Stimulated activated CD4-positive, alpha-beta T cell treated with anti-CD3 and anti-CD28 coated beads, TNF-alpha, amount 100 ng/mL, for 24 hours (primary cell): ENCODE measurements at regions not wholly inside any gene's neighbourhood (a gene's known extent, or its start where the extent isn't known, plus 50 kb on each side); places are given as distances from the start of the nearest gene placed in this dataset.

ENCODE experiments used
- DNase-seq, 3 experiments: peaks; one replicate each; pipeline ENCODE4 v3.0.0-alpha.2; 2020; ENCODE audit warnings: low read depth in 3 of 3

DNA sequence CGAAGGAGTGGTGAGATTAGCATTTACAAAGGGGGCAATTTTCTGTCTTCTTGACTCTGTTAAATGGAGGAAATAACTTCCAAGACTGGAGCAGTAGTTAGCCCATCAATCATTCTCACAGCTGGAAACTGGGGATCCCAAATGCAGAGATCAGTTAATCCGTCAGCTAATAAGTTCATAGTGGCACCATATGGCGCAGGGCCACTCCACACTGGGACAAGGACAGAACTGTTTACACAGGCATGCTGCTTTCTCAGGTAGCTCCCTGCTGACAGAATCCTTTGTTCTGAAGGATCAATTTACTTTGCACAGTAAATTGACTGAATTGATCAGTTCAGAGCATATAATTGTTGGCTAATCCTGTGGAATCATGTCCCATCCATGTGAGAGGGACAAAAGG is 395.7 kb downstream of the TMEM161B start:
- no peak for DNase-seq

DNA sequence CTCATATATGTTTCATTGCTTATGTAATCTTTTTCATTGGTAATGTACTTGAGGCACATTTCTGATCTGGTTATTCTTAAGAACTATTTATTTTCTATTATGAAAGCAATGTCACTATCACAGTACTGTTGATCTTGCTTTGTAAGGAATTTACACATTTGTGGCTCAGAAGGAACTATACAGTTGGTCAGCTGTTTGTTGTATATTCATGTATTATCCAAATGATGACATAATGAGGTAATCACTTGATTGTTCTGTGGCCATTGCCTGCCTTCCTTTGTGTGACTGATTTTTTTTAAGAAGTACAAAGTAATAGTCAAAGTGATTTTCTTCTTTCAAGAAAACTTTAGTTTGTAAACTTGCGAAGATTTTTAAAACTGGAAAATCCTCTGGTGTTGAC is 399.9 kb downstream of the TMEM161B start:
- DNase-seq: no peak

DNA sequence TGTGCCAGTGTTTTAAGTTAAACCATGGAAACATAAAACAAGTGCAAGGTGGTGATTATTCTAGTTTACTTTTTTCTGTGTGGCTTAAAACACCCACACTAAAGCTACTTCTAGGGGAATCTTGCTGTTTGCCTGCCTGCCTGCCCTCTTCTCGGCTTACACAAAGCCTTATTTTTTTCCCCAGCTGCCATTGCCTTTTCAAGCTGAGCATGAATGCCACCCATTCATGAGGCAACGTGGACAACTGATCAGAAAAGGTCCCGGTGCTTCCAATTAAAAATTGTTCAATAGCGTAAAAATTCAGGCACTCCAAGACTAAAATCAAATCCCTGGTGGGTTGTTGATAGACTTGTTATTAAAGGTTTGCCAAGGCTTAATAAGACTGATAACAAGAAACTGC is 401.4 kb downstream of the TMEM161B start:
- DNase-seq: no peak

DNA sequence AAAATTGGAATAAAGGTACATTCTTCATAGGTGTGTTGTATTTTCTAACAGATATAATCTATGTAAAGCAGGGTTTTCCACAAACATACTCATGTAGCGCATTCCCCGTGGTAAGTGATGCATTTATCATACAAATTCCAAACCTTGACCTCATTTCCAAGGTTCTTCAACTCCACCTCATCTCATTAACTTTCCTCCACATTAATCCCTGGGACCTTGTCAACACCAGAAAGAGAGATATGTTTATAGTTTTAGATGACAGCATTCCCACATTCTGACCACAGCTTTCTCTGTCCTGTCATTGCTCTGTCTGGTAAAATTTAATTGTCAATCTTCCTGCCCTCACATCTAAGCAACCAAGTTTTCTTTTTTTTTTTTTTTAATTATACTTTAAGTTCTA is 415.1 kb downstream of the TMEM161B start:
- no peak for DNase-seq

DNA sequence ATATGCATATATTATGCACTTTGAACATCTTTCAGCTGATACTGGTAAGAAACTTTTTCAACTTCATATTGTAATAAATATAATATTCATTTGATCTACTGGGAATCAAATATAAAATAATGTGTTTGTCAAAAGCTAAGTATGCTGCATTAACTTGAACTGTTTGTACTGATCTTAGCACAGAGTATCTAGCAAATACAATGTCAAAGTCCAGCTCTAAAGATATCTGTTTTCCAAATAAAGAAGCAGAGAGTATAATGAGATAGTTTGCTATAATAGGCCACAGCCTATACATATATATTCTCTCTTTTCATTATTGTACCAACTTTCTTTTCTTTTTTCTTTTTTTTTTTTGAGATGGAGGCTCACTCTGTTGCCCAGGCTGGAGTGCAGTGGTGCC is 417.0 kb downstream of the TMEM161B start:
- no peak for DNase-seq

DNA sequence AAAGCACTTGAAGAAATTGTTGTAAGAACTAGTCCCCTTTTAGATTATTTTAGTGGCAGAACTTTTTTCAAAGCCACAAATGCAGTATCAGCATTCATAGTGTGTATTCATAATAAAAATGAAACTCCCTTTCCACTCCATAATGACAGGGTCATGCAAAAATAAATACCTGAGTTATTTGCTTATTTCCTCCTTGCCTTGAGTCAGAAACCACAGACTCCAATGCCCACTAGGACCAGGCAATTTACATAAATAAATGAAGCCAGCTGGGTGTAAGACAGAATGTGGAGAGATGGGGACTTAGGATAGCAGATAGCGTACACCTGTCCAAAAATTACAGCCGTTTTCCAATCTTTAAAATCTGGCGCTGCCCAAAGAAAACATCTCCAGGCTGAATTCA is 417.8 kb downstream of the TMEM161B start:
- DNase-seq: no peak

DNA sequence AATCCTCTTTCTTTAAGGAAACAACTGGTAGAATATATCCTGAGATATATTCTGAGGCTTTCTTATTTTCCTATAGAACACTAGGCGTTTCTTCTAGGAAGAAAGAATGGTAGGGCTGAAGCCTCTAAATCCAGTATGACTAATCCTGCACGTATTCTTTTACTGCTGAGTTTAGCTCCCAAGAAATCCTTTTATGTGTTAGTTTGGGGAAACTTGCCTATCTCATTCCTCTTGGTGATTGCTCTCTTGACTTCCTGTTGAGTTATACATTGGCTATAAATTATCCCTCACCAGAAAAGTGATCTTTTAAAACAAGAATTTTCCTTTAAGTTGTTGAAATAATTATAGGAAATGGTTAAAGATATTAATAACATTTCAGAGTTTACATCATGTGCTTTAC is 422.9 kb downstream of the TMEM161B start:
- no peak for DNase-seq

DNA sequence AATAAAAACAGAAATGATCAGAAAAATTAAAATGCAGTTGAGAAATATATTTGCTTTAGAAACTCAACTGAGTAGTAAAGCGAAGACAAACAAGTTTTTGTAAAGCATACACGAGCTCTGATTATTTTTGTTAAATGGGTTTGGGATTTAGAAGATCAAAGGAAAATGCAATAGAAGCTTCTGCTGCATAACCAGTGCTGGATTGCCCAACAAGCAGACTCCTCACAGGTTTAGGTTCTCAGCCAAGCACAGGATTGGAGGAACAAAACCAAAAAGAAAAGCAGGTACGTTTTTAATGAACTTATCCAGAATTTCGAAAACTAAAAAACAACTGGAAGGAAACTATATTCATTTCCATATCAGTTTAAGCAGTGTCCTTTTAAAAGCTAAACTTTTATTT is 423.8 kb downstream of the TMEM161B start:
- DNase-seq: no peak

DNA sequence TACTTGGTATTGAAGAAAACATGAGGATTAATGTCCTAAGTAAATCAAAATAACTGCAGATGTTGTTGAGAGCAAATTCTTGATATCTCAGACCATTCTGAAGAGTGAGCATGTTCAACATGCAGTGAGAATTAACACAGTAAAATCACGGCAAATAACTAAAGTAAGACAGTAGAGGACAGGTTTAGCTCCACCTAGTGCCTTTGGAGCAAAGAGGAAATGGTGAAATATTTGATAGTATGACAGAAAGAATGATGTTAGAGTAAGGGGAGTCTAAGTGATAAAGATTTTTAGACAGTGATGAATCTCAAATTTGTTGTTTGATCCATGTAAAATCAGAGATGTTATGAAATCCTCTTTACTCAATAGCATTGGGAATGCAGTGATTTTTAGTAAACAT is 424.2 kb downstream of the TMEM161B start:
- DNase-seq: no peak

DNA sequence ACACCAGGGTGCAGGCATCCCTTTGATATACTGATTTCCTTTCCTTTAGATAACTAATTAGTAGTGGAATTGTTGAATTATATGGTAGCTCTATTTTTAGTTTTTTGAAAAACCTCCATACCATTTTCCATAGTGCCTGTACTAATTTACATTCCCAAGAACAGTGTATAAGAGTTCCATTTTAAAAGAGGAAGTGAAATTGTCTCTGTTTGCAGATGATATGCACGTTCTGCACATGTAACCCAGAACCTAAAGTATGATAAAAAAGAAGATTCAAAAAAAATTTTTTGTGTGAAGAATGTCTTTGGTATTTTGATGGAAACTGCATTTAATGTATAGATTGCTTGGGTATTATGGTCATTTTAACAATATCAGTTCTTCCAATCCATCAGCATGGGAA is 424.0 kb upstream of the CCNH start:
- DNase-seq: no peak

DNA sequence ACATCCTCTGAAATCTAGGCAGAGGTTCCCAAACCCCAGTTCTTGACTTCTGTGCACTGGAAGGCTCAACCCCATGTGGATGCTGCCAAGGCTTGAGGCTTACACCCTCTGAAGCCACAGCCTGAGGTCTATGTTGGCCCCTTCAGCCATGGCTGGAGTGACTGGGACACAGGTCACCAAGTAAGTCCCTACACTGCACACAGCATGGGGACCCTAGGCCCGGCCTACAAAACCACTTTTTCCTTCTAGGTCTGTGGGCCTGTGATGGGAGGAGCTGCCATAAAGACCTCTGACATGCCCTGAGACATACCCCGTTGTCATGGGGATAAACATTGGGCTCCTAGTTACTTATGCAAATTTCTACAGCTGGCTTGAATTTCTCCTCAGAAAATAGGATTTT is 418.8 kb upstream of the CCNH start:
- no peak for DNase-seq

DNA sequence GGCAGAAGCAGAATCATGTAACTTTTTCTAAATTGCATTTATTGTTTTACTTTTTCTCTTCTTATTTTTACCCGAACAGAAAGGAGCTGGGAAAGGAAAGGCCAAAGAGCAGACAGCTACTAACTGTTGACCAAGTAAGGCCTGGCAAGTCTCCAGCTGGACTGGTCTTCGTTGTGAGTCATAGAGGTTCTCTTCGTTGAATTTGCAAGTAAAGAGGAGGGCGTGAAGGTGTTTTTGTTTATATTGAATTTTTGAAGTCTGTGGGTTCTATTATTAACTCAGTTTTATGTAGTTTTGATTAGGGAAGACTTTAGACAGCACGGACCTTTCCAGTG is 416.5 kb upstream of the CCNH start:
- no peak for DNase-seq

DNA sequence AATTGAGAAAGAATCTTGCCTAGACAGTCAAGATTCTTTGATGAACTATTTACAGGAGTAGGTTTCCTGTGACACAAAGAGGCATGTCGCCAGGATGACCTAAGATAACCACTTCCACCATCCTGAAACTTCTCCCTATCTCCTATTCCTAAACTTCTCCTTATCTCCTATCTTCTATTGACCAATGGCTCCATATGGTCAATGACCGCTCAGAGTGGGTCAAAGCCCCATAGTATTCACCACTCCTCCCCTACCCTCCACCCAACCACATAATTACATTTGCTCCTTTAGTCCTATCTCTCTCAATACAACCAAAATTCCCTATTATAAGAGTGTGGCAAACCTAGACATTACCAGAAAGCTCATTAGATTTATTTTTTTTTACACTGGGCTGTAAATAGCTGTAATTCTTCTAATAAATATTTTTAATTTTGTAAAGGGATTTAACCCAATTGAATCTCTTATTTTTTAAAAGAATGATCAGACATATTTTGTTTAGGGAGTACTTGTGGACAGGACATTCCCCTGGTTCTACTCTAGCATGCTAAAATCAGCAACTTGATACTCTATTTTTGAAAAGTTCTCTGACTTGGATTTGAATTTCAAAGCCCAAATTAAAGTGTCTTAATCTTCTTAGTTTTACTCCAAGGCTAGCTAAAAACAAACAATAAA is 416.0 kb upstream of the CCNH start:
- DNase-seq: no peak

DNA sequence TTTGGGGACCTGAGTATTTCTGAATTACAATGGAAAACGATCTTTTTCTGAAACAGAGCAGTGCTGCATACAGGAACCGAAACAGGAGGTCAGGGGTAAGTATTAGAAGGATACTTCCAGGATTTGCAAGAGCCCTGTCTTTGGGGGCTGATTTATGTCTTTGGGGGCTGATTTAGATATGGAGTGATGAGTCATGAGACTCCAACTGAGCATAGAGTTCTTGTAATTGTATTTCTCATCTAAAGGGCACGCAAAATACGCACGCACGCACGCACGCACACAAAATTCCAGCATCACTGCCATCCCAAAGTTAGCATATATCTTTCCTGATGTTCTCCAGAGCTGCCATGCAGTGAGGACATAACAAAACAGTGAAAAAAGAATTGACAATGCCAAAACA is 414.8 kb upstream of the CCNH start:
- no peak for DNase-seq

DNA sequence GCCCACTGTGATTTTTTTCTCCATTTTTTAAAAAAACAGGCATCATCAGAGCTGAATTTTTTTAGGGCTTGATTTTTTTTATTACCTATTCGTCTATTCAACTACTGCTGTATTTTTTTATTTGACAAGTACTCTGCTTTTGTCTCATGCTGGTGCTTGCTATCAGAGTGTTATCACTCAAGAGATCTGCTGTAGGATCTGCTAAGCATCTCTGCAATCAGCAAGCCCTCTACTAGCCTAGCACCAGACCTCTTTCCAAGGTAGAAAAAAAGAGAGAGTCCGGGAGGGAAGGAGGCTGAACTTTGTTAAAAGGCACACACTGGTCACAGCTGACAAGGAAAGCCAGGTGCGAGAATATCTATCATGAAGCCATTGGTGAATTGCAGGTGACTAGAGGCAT is 413.8 kb upstream of the CCNH start:
- DNase-seq: no peak

DNA sequence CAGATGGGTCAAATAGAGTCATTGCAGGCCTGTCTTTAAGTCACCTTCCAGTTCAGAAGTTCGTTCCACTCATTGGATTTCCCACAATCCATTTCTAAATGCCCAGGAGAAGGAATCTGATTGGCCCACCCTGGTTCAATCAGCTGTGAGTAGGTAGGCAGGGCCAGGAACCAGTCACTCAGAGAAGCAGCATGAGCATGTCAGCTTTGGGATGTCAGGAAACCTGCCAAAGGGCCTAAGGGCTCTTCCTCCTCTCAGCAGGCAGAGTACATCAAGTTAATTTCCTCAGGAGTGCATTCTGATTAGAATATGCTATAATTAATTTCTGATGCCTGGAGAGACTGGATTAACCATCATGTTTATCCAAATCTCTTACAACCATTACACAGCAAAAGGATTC is 412.9 kb upstream of the CCNH start:
- DNase-seq: no peak

DNA sequence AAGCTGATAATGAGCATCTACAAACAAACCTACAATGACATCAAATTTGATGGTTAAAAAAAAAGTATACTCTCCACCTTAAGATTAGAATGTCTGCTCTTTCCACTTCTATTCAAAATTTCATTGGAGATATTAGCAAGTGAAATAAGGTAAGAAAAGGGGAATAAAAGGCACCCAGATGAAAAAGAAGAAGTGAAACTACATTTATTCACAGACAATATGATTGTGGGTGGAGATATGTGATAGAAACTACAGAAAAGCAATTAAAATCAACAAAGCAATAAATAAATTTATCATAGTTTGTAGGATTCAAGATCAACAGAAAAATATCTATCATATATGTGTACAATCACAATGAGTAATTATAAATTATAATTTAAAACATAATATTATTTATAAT is 395.1 kb upstream of the CCNH start:
- no peak for DNase-seq

DNA sequence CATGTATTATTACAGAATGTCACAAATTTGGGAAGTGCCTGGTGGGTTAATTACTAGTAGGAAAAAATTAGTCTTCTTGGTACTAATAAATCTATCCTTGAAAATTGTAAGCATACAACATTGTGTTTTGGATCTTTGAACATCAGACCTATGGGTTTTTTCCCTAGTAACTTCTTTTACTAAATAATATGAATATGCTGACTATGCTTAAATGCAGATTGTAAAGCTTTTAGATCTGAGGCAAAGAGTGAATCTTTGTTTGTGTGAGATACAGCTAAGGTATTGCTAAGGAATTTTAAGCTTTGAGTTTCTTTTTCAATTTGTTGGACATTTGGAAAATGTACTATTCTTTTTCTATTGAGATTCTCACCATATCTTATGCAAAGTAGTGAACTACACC is 390.6 kb upstream of the CCNH start:
- DNase-seq: no peak

DNA sequence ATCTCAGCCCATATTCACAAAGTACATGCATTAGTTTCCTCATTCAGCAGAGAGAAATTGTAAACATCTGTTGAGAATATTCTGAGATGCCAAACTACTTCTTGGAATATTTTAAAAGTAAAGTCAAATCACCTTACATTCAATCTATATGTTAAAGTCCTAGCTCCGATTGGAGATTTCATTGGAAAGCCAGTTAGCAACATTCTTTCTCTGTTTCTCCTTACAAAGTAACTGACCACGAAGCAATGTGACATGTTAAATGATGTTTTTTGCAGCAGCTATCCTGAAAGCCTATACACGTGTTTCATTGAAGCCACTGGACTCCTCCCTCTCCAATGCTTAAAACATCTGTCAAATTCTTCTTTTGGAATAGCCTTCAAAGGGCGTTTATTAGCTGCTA is 379.1 kb upstream of the CCNH start:
- no peak for DNase-seq

DNA sequence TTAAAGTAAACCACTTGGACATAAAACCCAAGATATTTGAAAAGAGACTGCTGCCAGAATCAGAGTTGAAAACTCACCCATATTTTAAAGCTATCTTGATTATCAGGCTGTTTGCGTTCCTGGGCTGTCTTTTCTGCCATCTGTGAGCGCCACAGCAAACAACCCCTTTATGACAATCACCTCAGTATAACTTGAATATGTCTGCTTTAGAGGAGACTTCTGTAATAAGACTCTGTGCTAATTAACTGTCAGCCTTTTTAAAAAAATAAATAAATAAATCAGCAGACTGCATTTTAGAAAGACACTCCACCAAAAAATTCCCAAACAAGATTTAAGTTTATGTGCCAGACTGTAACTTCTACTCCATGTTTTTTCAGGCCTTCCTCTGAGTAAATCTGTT is 375.7 kb upstream of the CCNH start:
- no peak for DNase-seq

DNA sequence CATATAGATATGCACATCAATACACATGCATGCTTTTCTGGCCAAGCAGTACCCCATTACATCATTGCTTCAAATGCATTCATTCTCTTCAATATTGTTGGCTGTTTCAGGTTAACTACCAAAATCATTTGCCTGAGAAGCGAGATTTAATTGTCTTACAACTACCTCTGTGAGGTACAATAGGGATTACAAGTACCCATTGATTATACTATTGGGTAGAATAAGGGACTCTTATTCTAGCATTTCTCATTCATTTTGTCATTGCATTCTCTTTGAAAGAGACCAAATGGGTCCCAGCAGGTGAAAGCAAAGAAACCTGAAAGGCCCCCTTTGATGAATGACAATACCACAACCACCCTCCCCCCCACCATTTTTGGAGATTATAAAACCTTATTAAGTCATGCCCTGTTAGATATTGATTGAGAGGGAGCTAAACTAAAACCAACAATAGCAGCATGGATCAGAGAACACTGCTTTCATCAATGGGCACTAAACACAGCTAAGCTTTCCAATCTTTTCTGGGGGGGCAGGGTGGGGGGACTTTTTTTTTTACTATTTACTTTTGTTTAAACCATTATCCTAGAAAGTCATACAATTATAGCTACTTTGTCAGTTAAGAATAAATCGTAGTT is 375.0 kb upstream of the CCNH start:
- no peak for DNase-seq

DNA sequence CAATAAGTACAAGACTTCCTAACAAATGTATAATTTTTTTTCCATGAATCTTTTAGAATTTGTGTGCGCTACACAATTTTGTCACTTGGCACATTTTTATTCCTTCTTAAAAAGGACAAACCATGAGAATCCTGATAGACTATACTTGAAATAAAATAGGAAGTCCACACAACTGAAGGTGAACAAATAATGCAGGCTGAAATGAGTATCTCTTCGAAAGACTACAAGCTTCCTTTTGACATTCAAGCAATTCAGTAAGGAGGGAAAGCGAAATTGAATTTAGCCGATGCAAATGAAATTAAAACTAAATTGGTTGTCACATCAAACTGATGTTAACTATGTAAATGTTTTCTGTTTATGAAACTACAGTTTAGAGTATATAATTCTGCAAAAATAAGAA is 374.4 kb upstream of the CCNH start:
- DNase-seq: no peak

DNA sequence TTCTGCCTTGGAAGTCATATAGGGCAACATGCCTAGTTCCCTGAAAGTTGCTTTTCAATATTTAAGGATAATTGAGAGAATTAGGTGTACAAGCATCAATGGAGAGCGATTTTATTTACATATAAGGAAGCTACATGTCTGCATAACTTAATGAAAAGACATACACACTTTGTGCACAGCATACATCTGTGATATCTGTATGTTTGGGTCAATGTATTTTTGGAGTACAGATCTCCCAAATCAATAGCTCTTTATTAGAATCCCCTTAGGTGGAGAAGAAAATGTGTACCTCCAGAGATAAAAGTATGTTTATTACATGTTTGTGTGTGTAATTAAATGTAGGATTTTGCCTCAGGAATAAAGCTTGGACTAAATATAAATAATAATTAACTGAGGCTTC is 373.7 kb upstream of the CCNH start:
- no peak for DNase-seq
